ENCODE measurements at regions not wholly inside any gene's neighbourhood (a gene's known extent, or its start where the extent isn't known, plus 50 kb on each side); places are given as distances from the start of the nearest gene placed in this dataset.
"Not testable (repeated sequence)": the region's sequence is repeated elsewhere in the genome, so short reads cannot be mapped to it uniquely, and the experiment has no call there.

- not testable (repeated sequence) for H3K9me3 ChIP-seq (ENCODE audit: control insufficient read depth, insufficient read depth, low read length); H3K4me1 ChIP-seq (ENCODE audit: insufficient read depth, low read length); H3K36me3 ChIP-seq (ENCODE audit: insufficient read depth, low read length); H3K9ac ChIP-seq (ENCODE audit: low read depth, low read length)
Observed at GRCh38 chr11:67846303-67846702, 157.6 kb downstream of the UNC93B1 start.

DNA sequence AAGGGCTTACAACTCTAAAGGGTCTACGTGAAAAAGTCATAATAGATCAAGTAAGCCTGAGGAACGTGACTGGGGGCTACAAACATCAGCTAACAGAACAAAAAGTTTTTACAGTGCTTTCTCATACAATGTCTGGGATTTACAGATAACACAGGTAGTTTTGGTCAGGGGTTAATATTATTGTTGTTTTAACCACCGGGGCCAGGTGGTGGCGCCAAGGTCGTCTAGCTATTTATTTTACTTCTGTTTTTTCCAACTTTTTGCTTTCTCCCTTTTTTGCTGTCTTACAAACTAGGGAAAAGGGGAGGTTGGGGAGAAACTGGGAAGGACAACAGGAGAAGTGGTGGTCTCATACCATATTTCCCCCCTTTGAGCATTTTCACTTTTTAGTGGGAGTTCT, 158.6 kb downstream of the UNC93B1 start:
- H3K36me3 ChIP-seq (ENCODE audit: insufficient read depth, low read length); H3K4me1 ChIP-seq (ENCODE audit: insufficient read depth, low read length); H3K9ac ChIP-seq (ENCODE audit: low read depth, low read length); H3K9me3 ChIP-seq (ENCODE audit: control insufficient read depth, insufficient read depth, low read length): not testable (repeated sequence)

DNA sequence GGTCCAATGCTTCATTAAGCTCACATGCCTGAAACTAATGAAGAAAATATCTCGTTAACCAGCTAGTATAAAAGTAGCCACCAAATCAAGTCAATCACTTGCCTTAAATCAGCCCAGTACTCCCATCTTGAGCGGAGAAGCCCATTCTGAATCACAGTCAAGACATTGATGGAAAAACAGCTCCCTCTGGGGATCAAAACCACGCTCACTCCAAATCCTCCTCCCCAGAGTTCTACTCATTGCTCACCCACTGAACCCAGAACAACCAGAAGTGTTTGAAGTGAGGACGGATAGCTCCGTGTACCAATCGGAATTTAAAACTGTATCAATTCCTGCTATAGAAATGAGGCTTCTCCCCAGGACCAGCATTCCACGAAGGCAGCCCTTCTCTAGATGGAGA, 163.3 kb downstream of the UNC93B1 start:
- not testable (repeated sequence) for H3K9me3 ChIP-seq (ENCODE audit: control insufficient read depth, insufficient read depth, low read length); H3K4me1 ChIP-seq (ENCODE audit: insufficient read depth, low read length); H3K9ac ChIP-seq (ENCODE audit: low read depth, low read length); H3K36me3 ChIP-seq (ENCODE audit: insufficient read depth, low read length)

- peaks cover 11% of the 10 kb centered on the region; the same call in 1 of the 2 replicates for H3K4me1 ChIP-seq (ENCODE audit: insufficient read depth, low read length)
- not testable (repeated sequence) for H3K9me3 ChIP-seq (ENCODE audit: control insufficient read depth, insufficient read depth, low read length); H3K36me3 ChIP-seq (ENCODE audit: insufficient read depth, low read length); H3K9ac ChIP-seq (ENCODE audit: low read depth, low read length)
Observed at GRCh38 chr11:67830152-67830551, 155.7 kb upstream of the ALDH3B2 start.

DNA sequence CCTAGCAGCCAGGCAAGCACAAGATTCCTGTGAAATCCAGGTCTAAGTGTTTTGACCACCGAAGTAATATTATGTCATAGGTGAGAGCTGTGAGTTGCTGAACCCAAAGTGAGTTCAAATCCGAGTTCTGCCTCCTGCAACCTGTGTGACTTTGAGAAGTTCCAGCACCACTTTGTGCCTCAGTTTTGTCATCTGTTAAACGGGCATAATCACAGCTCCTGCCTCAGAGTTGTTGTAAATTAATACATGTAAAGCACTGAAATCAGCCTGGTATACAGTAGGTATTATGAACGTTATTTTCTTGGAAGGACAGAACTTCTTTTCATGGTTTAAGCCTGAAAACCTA, 152.5 kb upstream of the ALDH3B2 start:
- not testable (repeated sequence) for H3K9ac ChIP-seq (ENCODE audit: low read depth, low read length); H3K36me3 ChIP-seq (ENCODE audit: insufficient read depth, low read length); H3K9me3 ChIP-seq (ENCODE audit: control insufficient read depth, insufficient read depth, low read length)
- H3K4me1 ChIP-seq (ENCODE audit: insufficient read depth, low read length): peaks cover 13% of the 10 kb centered on the region; the same call in 1 of the 2 replicates

DNA sequence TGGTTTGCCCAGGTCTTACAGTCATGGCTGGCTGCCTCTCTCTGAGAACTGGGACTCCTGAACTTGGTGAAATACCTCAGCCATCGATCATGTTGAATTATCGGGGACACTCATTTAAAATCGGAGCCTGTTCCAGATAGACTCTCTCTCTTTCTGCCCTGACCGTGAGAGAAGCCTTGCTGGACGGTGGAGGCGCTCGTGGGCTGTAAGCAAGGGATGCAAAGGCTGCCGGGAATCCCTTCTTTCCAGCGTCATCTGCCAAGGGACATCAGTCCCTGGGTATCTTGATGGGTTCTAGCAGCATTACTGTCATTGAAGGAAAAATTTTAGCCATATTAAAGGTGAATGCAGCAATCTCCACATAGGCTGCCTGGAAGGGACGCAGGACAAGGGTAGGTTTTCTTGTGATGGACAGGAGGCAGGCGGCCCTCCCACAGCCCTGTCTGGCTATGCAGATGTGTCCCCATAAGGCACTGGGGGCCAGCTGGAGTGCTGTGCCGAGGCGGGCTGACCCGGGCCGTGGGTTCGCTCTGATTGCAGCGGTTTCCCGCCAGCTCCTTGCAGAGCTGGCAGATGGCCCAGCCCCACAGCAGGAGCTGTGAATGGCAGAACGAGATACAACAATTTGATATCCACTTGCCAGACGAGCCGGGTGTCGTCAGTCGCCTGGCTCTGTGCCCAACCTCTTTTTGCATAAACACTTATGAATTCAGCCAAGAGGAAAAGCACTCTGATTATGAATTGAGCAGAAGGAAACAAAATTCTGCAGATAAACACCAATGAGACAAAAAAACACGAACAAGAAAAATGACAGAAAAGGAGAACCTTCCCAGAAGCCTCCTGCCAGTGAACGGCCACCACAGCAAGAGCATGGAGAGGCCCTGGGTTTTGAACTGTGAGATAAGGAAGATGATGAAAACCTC, 151.9 kb upstream of the ALDH3B2 start:
- H3K9ac ChIP-seq (ENCODE audit: low read depth, low read length); H3K36me3 ChIP-seq (ENCODE audit: insufficient read depth, low read length); H3K9me3 ChIP-seq (ENCODE audit: control insufficient read depth, insufficient read depth, low read length): not testable (repeated sequence)
- H3K4me1 ChIP-seq (ENCODE audit: insufficient read depth, low read length): peaks cover 13% of the 10 kb centered on the region; the same call in 1 of the 2 replicates

DNA sequence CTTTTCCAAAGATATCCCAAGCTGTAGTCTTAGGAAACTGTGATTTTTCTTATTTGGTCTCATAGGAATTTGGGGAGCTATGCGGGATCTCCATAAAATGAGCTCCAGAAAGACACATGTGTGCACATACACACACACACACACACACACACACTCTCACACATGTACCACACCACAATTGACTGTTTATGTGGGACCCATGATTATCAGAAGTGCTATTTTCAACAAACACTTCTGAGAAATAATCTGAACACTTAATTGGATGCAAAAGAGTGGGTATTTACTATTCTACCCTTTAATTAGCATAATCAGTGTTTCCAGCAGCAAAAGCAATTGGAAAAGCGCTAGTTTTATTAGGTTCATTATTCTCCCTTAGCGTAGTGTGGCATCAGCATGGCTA, 150.4 kb upstream of the ALDH3B2 start:
- H3K36me3 ChIP-seq (ENCODE audit: insufficient read depth, low read length); H3K9ac ChIP-seq (ENCODE audit: low read depth, low read length); H3K9me3 ChIP-seq (ENCODE audit: control insufficient read depth, insufficient read depth, low read length): not testable (repeated sequence)
- H3K4me1 ChIP-seq (ENCODE audit: insufficient read depth, low read length): peaks cover 13% of the 10 kb centered on the region; the same call in 1 of the 2 replicates

DNA sequence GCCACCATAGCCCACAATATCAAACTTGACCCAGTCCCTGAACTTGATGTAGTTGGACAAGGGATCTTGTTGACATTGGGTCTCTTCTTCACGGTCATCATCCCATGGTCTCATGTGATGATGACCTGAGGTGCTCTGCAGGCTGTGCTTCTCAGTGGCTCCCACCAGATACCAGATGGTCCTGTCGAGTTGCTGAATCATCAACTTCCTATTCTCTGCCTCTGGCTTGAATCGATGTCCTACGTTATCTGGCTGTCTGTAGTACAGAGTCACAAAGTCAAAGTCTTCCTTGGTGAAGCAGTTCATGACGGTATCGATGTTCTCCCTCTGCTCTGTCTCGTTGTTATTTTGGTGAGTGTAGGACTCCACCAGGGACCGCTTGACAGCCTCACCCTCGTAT, 145.7 kb upstream of the ALDH3B2 start:
- Histone ChIP-seq H3K4me1 (ENCODE audit: insufficient read depth, low read length) (0 out of 2 replicates have a peak, but pooled peaks cover 1% of the 10 kb centered on the region), H3K9me3 (ENCODE audit: control insufficient read depth, insufficient read depth, low read length) (no peaks in the 10 kb centered on the region), H3K36me3 (ENCODE audit: insufficient read depth, low read length) (no peaks in the 10 kb centered on the region), H3K9ac (ENCODE audit: low read depth, low read length) (no peak overlapping the region)

- not testable (repeated sequence) for H3K36me3 ChIP-seq (ENCODE audit: insufficient read depth, low read length); H3K9me3 ChIP-seq (ENCODE audit: control insufficient read depth, insufficient read depth, low read length); H3K4me1 ChIP-seq (ENCODE audit: insufficient read depth, low read length); H3K9ac ChIP-seq (ENCODE audit: low read depth, low read length)
Observed at GRCh38 chr11:67817558-67817957, 143.1 kb upstream of the ALDH3B2 start.

DNA sequence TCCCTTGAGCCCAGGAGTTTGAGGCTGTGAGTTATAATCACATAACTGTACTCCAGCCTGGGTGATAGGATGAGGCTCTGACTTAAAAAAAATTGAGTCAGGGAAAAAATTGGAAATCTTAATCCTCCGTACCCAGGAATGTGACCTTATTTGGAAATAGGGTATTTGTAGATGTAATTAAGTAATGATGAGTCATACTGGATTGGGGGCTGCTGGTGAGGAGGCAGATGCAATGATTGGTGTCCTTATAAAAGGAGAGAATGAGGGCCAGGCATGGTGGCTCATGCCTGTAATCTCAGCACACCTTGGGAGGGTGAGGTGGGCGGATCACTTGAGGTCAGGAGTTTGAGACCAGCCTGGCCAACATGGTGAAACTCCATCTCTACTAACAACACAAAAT, 134.9 kb upstream of the ALDH3B2 start:
- not testable (repeated sequence) for H3K9me3 ChIP-seq (ENCODE audit: control insufficient read depth, insufficient read depth, low read length); H3K9ac ChIP-seq (ENCODE audit: low read depth, low read length); H3K36me3 ChIP-seq (ENCODE audit: insufficient read depth, low read length); H3K4me1 ChIP-seq (ENCODE audit: insufficient read depth, low read length)

GRCh38 chr11:67807896-67808295, 133.5 kb upstream of the ALDH3B2 start:
- not testable (repeated sequence) for H3K4me1 ChIP-seq (ENCODE audit: insufficient read depth, low read length); H3K36me3 ChIP-seq (ENCODE audit: insufficient read depth, low read length); H3K9ac ChIP-seq (ENCODE audit: low read depth, low read length); H3K9me3 ChIP-seq (ENCODE audit: control insufficient read depth, insufficient read depth, low read length)

- H3K4me1 ChIP-seq (ENCODE audit: insufficient read depth, low read length); H3K36me3 ChIP-seq (ENCODE audit: insufficient read depth, low read length); H3K9me3 ChIP-seq (ENCODE audit: control insufficient read depth, insufficient read depth, low read length): not testable (repeated sequence)
- peak overlapping the region; percentile 61; the same call in 1 of the 2 replicates for H3K9ac ChIP-seq (ENCODE audit: low read depth, low read length)
Observed at GRCh38 chr11:67806728-67807235, 132.4 kb upstream of the ALDH3B2 start.

- H3K9me3 ChIP-seq (ENCODE audit: control insufficient read depth, insufficient read depth, low read length); H3K4me1 ChIP-seq (ENCODE audit: insufficient read depth, low read length); H3K36me3 ChIP-seq (ENCODE audit: insufficient read depth, low read length): not testable (repeated sequence)
- H3K9ac ChIP-seq (ENCODE audit: low read depth, low read length): peak overlapping the region; percentile 61; the same call in 1 of the 2 replicates
Observed at GRCh38 chr11:67806183-67806582, 131.8 kb upstream of the ALDH3B2 start.

- H3K36me3 ChIP-seq (ENCODE audit: insufficient read depth, low read length); H3K9me3 ChIP-seq (ENCODE audit: control insufficient read depth, insufficient read depth, low read length); H3K4me1 ChIP-seq (ENCODE audit: insufficient read depth, low read length): not testable (repeated sequence)
- peak overlapping the region; percentile 75 for H3K9ac ChIP-seq (ENCODE audit: low read depth, low read length)
Observed at GRCh38 chr11:67805253-67806126, 131.1 kb upstream of the ALDH3B2 start.

Data from ES-I3 (cell line).